IMR-90 (cell line): ENCODE measurements at regions not wholly inside any gene's neighbourhood (a gene's known extent, or its start where the extent isn't known, plus 50 kb on each side); places are given as distances from the start of the nearest gene placed in this dataset.

Experiments
- ATAC-seq: fragments of 200-7000 bp; cut with Tn5 transposase; 2 replicates; pipeline ENCODE4 v1.9.1; 2020; ENCODE audit warnings: low read depth, mild to moderate bottlenecking, moderate library complexity
- BruUV-seq: library from RNA; stranded (reverse); fragments of 400-500 nt; replicated peaks from 2 replicates; lab custom pipeline; 2021; lab: Mats Ljungman, UMichigan
- CTCF ChIA-PET: fragments of 300-600 bp; formaldehyde crosslinking; extraction: SDS; loops from one replicate; lab custom pipeline; 2021; ENCODE audit warnings: antibody characterized with exemption; lab: Yijun Ruan, JAX
- POLR2A ChIA-PET: fragments of 300-600 bp; sonication (Branson Sonifier 250); formaldehyde crosslinking; loops from one replicate; lab custom pipeline; 2022; ENCODE audit warnings: antibody characterized with exemption; ENCODE audit not compliant: unreplicated experiment; lab: Charles Lee
- DNase-seq: peaks from one replicate; pipeline ENCODE4 v3.0.0; 2013
- H2AFZ ChIP-seq: replicated peaks from 2 replicates; pipeline ENCODE3; 2013; ENCODE audit warnings: low read length, mild to moderate bottlenecking; ENCODE audit not compliant: poor library complexity
- H2AK5ac ChIP-seq: 2 replicates; pipeline ENCODE4 v1.6.1; 2013; ENCODE audit warnings: low read depth, low read length, inconsistent platforms
- H2AK9ac ChIP-seq: replicated peaks from 2 replicates; pipeline ENCODE3; 2013; ENCODE audit warnings: mild to moderate bottlenecking, low read depth, low read length, moderate library complexity; ENCODE audit not compliant: poor library complexity
- H2BK120ac ChIP-seq: 2 replicates; pipeline ENCODE4 v1.6.1; 2013; ENCODE audit warnings: low read depth, low read length, inconsistent platforms
- H2BK15ac ChIP-seq: 3 replicates; pipeline ENCODE4 v1.6.1; 2013; ENCODE audit warnings: low read depth, low read length, inconsistent platforms
- H2BK20ac ChIP-seq: 2 replicates; pipeline ENCODE4 v1.6.1; 2013; ENCODE audit warnings: low read depth, mild to moderate bottlenecking, inconsistent platforms, low read length, moderate library complexity
- H2BK5ac ChIP-seq: 2 replicates; pipeline ENCODE4 v1.6.1; 2013; ENCODE audit warnings: mild to moderate bottlenecking, low read depth, low read length, inconsistent platforms; ENCODE audit not compliant: poor library complexity, severe bottlenecking
- H3K14ac ChIP-seq: replicated peaks from 2 replicates; pipeline ENCODE4 v1.6.1; 2013; ENCODE audit warnings: low read depth, low read length, inconsistent platforms
- H3K18ac ChIP-seq: 2 replicates; pipeline ENCODE4 v1.6.1; 2013; ENCODE audit warnings: low read depth, low read length, control low read depth
- H3K23ac ChIP-seq: 2 replicates; pipeline ENCODE4 v1.6.1; 2013; ENCODE audit warnings: low read depth, low read length, inconsistent platforms
- H3K27ac ChIP-seq: 2 replicates; pipeline ENCODE4 v1.5.1; 2013; ENCODE audit warnings: mild to moderate bottlenecking, control low read depth, low read length; ENCODE audit not compliant: insufficient read depth
- H3K27me3 ChIP-seq: 2 replicates; pipeline ENCODE4 v1.6.1; 2013; ENCODE audit warnings: low read length; ENCODE audit not compliant: control insufficient read depth, insufficient read depth
- H3K36me3 ChIP-seq: 2 replicates; pipeline ENCODE4 v1.6.1; 2013; ENCODE audit warnings: low read length, mixed read lengths; ENCODE audit not compliant: control insufficient read depth, insufficient read depth
- H3K4ac ChIP-seq: 2 replicates; pipeline ENCODE4 v1.6.1; 2013; ENCODE audit warnings: low read depth, low read length, inconsistent platforms
- H3K4me1 ChIP-seq: 2 replicates; pipeline ENCODE4 v1.6.1; 2013; ENCODE audit warnings: low read length, mixed read lengths; ENCODE audit not compliant: control insufficient read depth, insufficient read depth
- H3K4me2 ChIP-seq: 2 replicates; pipeline ENCODE4 v1.6.1; 2013; ENCODE audit warnings: low read depth, mild to moderate bottlenecking, control low read depth, low read length, moderate library complexity
- H3K4me3 ChIP-seq: 2 replicates; pipeline ENCODE4 v1.5.1; 2013; ENCODE audit warnings: low read depth, mild to moderate bottlenecking, control low read depth, low read length, moderate library complexity; ENCODE audit not compliant: insufficient read depth
- H3K56ac ChIP-seq: 2 replicates; pipeline ENCODE4 v1.6.1; 2013; ENCODE audit warnings: low read length, inconsistent platforms; ENCODE audit not compliant: insufficient read depth; ENCODE audit errors: extremely low read depth
- H3K79me1 ChIP-seq, 2 experiments: 2 replicates each; pipeline ENCODE4 v1.6.1; 2013; ENCODE audit warnings: low read length in 2 of 2, inconsistent platforms in 1 of 2, low read depth in 1 of 2
- H3K9ac ChIP-seq: 2 replicates; pipeline ENCODE4 v1.6.1; 2013; ENCODE audit warnings: low read depth, low read length, control low read depth
- H3K9me1 ChIP-seq: 2 replicates; pipeline ENCODE4 v1.6.1; 2013; ENCODE audit warnings: low read length, inconsistent platforms; ENCODE audit not compliant: insufficient read depth
- H3K9me3 ChIP-seq: 2 replicates; pipeline ENCODE4 v1.6.1; 2013; ENCODE audit warnings: low read length; ENCODE audit not compliant: control insufficient read depth, insufficient read depth
- H4K20me1 ChIP-seq: 2 replicates; pipeline ENCODE4 v1.6.1; 2013; ENCODE audit warnings: low read length, inconsistent platforms; ENCODE audit not compliant: insufficient read depth
- H4K5ac ChIP-seq: 2 replicates; pipeline ENCODE4 v1.6.1; 2013; ENCODE audit warnings: mild to moderate bottlenecking, low read depth, low read length, control low read depth
- H4K8ac ChIP-seq, 2 experiments: 2 replicates each; pipeline ENCODE4 v1.6.1; 2013; ENCODE audit warnings: low read depth in 2 of 2, low read length in 2 of 2, control low read depth in 1 of 2, inconsistent platforms in 1 of 2
- H4K91ac ChIP-seq: 2 replicates; pipeline ENCODE4 v1.6.1; 2013; ENCODE audit warnings: low read depth, low read length, inconsistent platforms; ENCODE audit not compliant: insufficient read depth
- CHD1 ChIP-seq: IDR thresholded peaks from 2 replicates; pipeline ENCODE4 v1.6.1; 2012; ENCODE audit warnings: low read depth, low read length, improper control_type of control experiment
- ELK1 ChIP-seq: fragments of 150-350 bp; IDR thresholded peaks from 2 replicates; pipeline ENCODE4 v1.6.1; 2016; ENCODE audit warnings: low read depth, mild to moderate bottlenecking, low read length, moderate library complexity, borderline replicate concordance
- FOS ChIP-seq: fragments of 150-350 bp; IDR thresholded peaks from 2 replicates; pipeline ENCODE4 v1.6.1; 2016; ENCODE audit warnings: low read depth, low read length
- MAFK ChIP-seq: IDR thresholded peaks from 2 replicates; pipeline ENCODE4 v1.6.1; 2012; ENCODE audit warnings: low read depth, low read length, improper control_type of control experiment
- MXI1 ChIP-seq: IDR thresholded peaks from 2 replicates; pipeline ENCODE4 v1.6.1; 2012; ENCODE audit warnings: low read depth, mild to moderate bottlenecking, low read length, moderate library complexity, borderline replicate concordance
- POLR2A ChIP-seq: IDR thresholded peaks from 2 replicates; pipeline ENCODE4 v1.6.1; 2012; ENCODE audit warnings: mild to moderate bottlenecking, low read depth, low read length
- RAD21 ChIP-seq: IDR thresholded peaks from 2 replicates; pipeline ENCODE4 v1.6.1; 2012; ENCODE audit warnings: low read length, improper control_type of control experiment
- dilution Hi-C: fragments of 300-500 bp; cut with HindIII; formaldehyde crosslinking; loops from one replicate; pipeline ENCODE4 v1.14.3; 2018; ENCODE audit warnings: low sequenced_read_pairs; ENCODE audit not compliant: unreplicated experiment
- in situ Hi-C: fragments of 300-500 bp; cut with MboI; formaldehyde crosslinking; loops from 3 replicates; pipeline ENCODE4 v1.14.3; 2019; ENCODE audit warnings: low sequenced_read_pairs, inconsistent platforms, mixed read lengths
- intact Hi-C: fragments of 100-400 bp; cut with micrococcal nuclease; formaldehyde crosslinking; loops from 2 replicates; pipeline ENCODE4 v1.10.0; 2022

GRCh38 chr3:28826840-28827239, 454.0 kb upstream of the RBMS3 start:
- ChIA-PET POLR2A (no interaction called here), CTCF (interaction anchor here (0.6 kb wide), 1 partner anchor 84 kb away, joined by 3 read pairs; no protein-coding TSS in a partner anchor)
- no peak overlapping the region for H3K27ac ChIP-seq
- no peak overlapping the region for H3K4me3 ChIP-seq
- no peak overlapping the region for H3K9ac ChIP-seq
- H3K4me2 ChIP-seq: no peak overlapping the region
- no peak overlapping the region for H2BK120ac ChIP-seq
- TF ChIP-seq RAD21 (no peak), CHD1 (no peak), ELK1 (no peak), MAFK (no peak), MXI1 (no peak), FOS (no peak), POLR2A (no peak)
- no peak overlapping the region for H2BK20ac ChIP-seq
- H2BK5ac ChIP-seq: no peak overlapping the region
- no peak for DNase-seq
- H2AFZ ChIP-seq: no peak overlapping the region
- H3K27me3 ChIP-seq: peaks cover 4% of the 10 kb centered on the region
- H4K20me1 ChIP-seq: no peaks in the 10 kb centered on the region
- H3K79me1 ChIP-seq: no peaks in the 10 kb centered on the region
- no peak overlapping the region for H2BK15ac ChIP-seq
- H3K18ac ChIP-seq: no peak overlapping the region
- H3K9me3 ChIP-seq: no peaks in the 10 kb centered on the region
- H3K36me3 ChIP-seq: no peaks in the 10 kb centered on the region
- H3K9me1 ChIP-seq: no peaks in the 10 kb centered on the region
- intact Hi-C loops: no loop called here
- in situ Hi-C loops: no loop called here
- no peak for ATAC-seq
- H4K91ac ChIP-seq: no peak overlapping the region
- H4K8ac ChIP-seq: no peak overlapping the region
- no TSS peak for BruUV-seq
- no peak overlapping the region for H3K56ac ChIP-seq
- no peak overlapping the region for H4K5ac ChIP-seq
- H3K4me1 ChIP-seq: no peaks in the 10 kb centered on the region
- no peak overlapping the region for H2AK5ac ChIP-seq
- H3K23ac ChIP-seq: no peak overlapping the region
- no peak overlapping the region for H3K4ac ChIP-seq
- H3K14ac ChIP-seq: no peak overlapping the region
- dilution Hi-C loops: no loop called here
- no peak overlapping the region for H2AK9ac ChIP-seq
